ENCODE measurements at regions not wholly inside any gene's neighbourhood (a gene's known extent, or its start where the extent isn't known, plus 50 kb on each side); places are given as distances from the start of the nearest gene placed in this dataset.

GRCh38 chr11:133787379-133788141 lies 57.8 kb downstream of the SPATA19 start:
- intact Hi-C loops (cut with micrococcal nuclease) = no loop called here
- ChIA-PET CTCF (interaction anchor here (0.6 kb wide), 1 partner anchor 54 kb away, joined by 3 read pairs; no protein-coding TSS in a partner anchor), POLR2A (ENCODE audit: unreplicated experiment) (no interaction called here)
- no peak overlapping the region for H2BK120ac ChIP-seq (ENCODE audit: low read depth, low read length)
- WGBS, 2 experiments (ENCODE audit: extremely low coverage in 2 of 2, insufficient read length in 1 of 2) = 7% methylated on average over 18 of the region's 47 CpGs; no CpG with 5 or more reads in 1 of the 2 experiments
- no peak overlapping the region for H2AK5ac ChIP-seq (ENCODE audit: low read depth, low read length)
- no peak overlapping the region for H3K9ac ChIP-seq (ENCODE audit: low read depth, low read length)
- BruUV-seq (replicated peaks) = no TSS peak
- H2BK20ac ChIP-seq (ENCODE audit: low read depth, low read length) = no peak overlapping the region
- H3K79me1 ChIP-seq (ENCODE audit: low read depth in 1 of 2, low read length in 2 of 2) = no peaks in the 10 kb centered on the region
- H3K9me3 ChIP-seq (ENCODE audit: control insufficient read depth, insufficient read depth, low read length) = peaks cover 24% of the 10 kb centered on the region
- no peak overlapping the region for H3K4me2 ChIP-seq (ENCODE audit: low read depth, low read length)
- no peak overlapping the region for H3K14ac ChIP-seq (replicated peaks; ENCODE audit: low read depth, low read length)
- H3K23ac ChIP-seq (ENCODE audit: low read depth, low read length) = no peak overlapping the region
- dilution Hi-C loops (cut with HindIII; ENCODE audit: low sequenced_read_pairs, unreplicated experiment) = no loop called here
- H4K5ac ChIP-seq (ENCODE audit: low read depth, low read length) = no peak overlapping the region
- H4K8ac ChIP-seq (ENCODE audit: low read depth in 2 of 2, low read length in 2 of 2) = no peak overlapping the region
- DNase-seq (no peak), ATAC-seq (ENCODE audit: low read depth) (no peak)
- H3K27me3 ChIP-seq (ENCODE audit: control insufficient read depth, insufficient read depth, low read length) = no peaks in the 10 kb centered on the region
- TF ChIP-seq CHD1 (IDR thresholded peaks at IDR 0.05; ENCODE audit: low read depth, low read length) (no peak), ELK1 (IDR thresholded peaks at IDR 0.05; ENCODE audit: borderline replicate concordance, low read depth, low read length) (no peak), SMC3 (IDR thresholded peaks at IDR 0.05; ENCODE audit: low read depth, low read length) (no peak), USF2 (IDR thresholded peaks at IDR 0.05; ENCODE audit: low read depth, low read length) (no peak), BHLHE40 (IDR thresholded peaks at IDR 0.05; ENCODE audit: low read depth, low read length) (no peak), MXI1 (IDR thresholded peaks at IDR 0.05; ENCODE audit: borderline replicate concordance, low read depth, low read length) (no peak), RFX5 (IDR thresholded peaks at IDR 0.05; ENCODE audit: low read depth, low read length) (no peak), NFE2L2 (IDR thresholded peaks at IDR 0.05; ENCODE audit: low read depth, low read length) (no peak), MAZ (IDR thresholded peaks at IDR 0.05; ENCODE audit: borderline replicate concordance, low read depth, low read length) (no peak), RAD21 (IDR thresholded peaks at IDR 0.05; ENCODE audit: low read length) (no peak), POLR2A (IDR thresholded peaks at IDR 0.05; ENCODE audit: low read depth, low read length) (no peak), MAFK (IDR thresholded peaks at IDR 0.05; ENCODE audit: low read depth, low read length) (no peak), CTCF (conservative IDR thresholded peaks at IDR 0.05; ENCODE audit: low read depth, low read length) (no peak)
- H3K56ac ChIP-seq (ENCODE audit: extremely low read depth, insufficient read depth, low read length) = no peak overlapping the region
- no peaks in the 10 kb centered on the region for H3K4me1 ChIP-seq (ENCODE audit: control insufficient read depth, insufficient read depth, low read length)
- no peaks in the 10 kb centered on the region for H3K9me1 ChIP-seq (ENCODE audit: insufficient read depth, low read length)
- H2BK15ac ChIP-seq (ENCODE audit: low read depth, low read length) = no peak overlapping the region
- no peak overlapping the region for H2AK9ac ChIP-seq (replicated peaks; ENCODE audit: low read depth, low read length, poor library complexity)
- H4K91ac ChIP-seq (ENCODE audit: insufficient read depth, low read depth, low read length) = no peak overlapping the region
- H2BK5ac ChIP-seq (ENCODE audit: low read depth, low read length, poor library complexity, severe bottlenecking) = no peak overlapping the region
- no peak overlapping the region for H3K4ac ChIP-seq (ENCODE audit: low read depth, low read length)
- H3K36me3 ChIP-seq (ENCODE audit: control insufficient read depth, insufficient read depth, low read length) = no peaks in the 10 kb centered on the region
- in situ Hi-C loops (cut with MboI; ENCODE audit: low sequenced_read_pairs) = no loop called here
- H2AFZ ChIP-seq (replicated peaks; ENCODE audit: low read length, poor library complexity) = no peak overlapping the region
- H3K4me3 ChIP-seq (ENCODE audit: insufficient read depth, low read depth, low read length) = no peak overlapping the region
- H3K27ac ChIP-seq (ENCODE audit: insufficient read depth, low read length) = no peak overlapping the region
- no peaks in the 10 kb centered on the region for H4K20me1 ChIP-seq (ENCODE audit: insufficient read depth, low read length)
- H3K18ac ChIP-seq (ENCODE audit: low read depth, low read length) = no peak overlapping the region
